ENCODE measurements at regions not wholly inside any gene's neighbourhood (a gene's known extent, or its start where the extent isn't known, plus 50 kb on each side); places are given as distances from the start of the nearest gene placed in this dataset.

GRCh38 chr20:20992686-20993360, 113.3 kb downstream of the LINC00237 start:
- no peak for DNase-seq (ENCODE audit: low read depth)

GRCh38 chr20:20992277-20992676, 113.9 kb downstream of the LINC00237 start:
- no peak for DNase-seq (ENCODE audit: low read depth)

- no peak for DNase-seq (ENCODE audit: low read depth)
These were observed 117.1 kb downstream of the LINC00237 start for GRCh38 chr20:20989081-20989480.

- DNase-seq (ENCODE audit: low read depth), result no peak
These were observed 126.2 kb downstream of the LINC00237 start for GRCh38 chr20:20979934-20980333.

GRCh38 chr20:20977786-20978185, 128.4 kb downstream of the LINC00237 start:
- DNase-seq (ENCODE audit: low read depth), result no peak

GRCh38 chr20:20972490-20972889, 133.7 kb downstream of the LINC00237 start:
- DNase-seq (ENCODE audit: low read depth), result no peak

- no peak for DNase-seq (ENCODE audit: low read depth)
These were observed 134.3 kb downstream of the LINC00237 start for GRCh38 chr20:20971810-20972209.

GRCh38 chr20:20970841-20971240, 135.3 kb downstream of the LINC00237 start:
- no peak for DNase-seq (ENCODE audit: low read depth)

- DNase-seq (ENCODE audit: low read depth), result no peak
These were observed 136.4 kb downstream of the LINC00237 start for GRCh38 chr20:20969701-20970280.

GRCh38 chr20:20967564-20968184, 138.5 kb downstream of the LINC00237 start:
- DNase-seq (ENCODE audit: low read depth), result no peak

GRCh38 chr20:20966171-20966570, 140.0 kb downstream of the LINC00237 start:
- DNase-seq (ENCODE audit: low read depth), result no peak

GRCh38 chr20:20959031-20959755, 147.0 kb downstream of the LINC00237 start:
- DNase-seq (ENCODE audit: low read depth), result no peak

GRCh38 chr20:20956513-20956931, 149.6 kb downstream of the LINC00237 start:
- no peak for DNase-seq (ENCODE audit: low read depth)

GRCh38 chr20:20955892-20956291, 150.3 kb downstream of the LINC00237 start:
- no peak for DNase-seq (ENCODE audit: low read depth)

GRCh38 chr20:20953738-20954618, 152.2 kb downstream of the LINC00237 start:
- no peak for DNase-seq (ENCODE audit: low read depth)

- DNase-seq (ENCODE audit: low read depth), result no peak
These were observed 155.5 kb downstream of the LINC00237 start for GRCh38 chr20:20950620-20951019.

GRCh38 chr20:20946122-20946759, 159.9 kb downstream of the LINC00237 start:
- no peak for DNase-seq (ENCODE audit: low read depth)

- no peak for DNase-seq (ENCODE audit: low read depth)
These were observed 164.7 kb downstream of the LINC00237 start for GRCh38 chr20:20941468-20941889.

GRCh38 chr20:20939006-20939405, 167.2 kb downstream of the LINC00237 start:
- no peak for DNase-seq (ENCODE audit: low read depth)

GRCh38 chr20:20938599-20938998, 167.6 kb downstream of the LINC00237 start:
- no peak for DNase-seq (ENCODE audit: low read depth)

- DNase-seq (ENCODE audit: low read depth), result no peak
These were observed 168.0 kb downstream of the LINC00237 start for GRCh38 chr20:20938131-20938530.

Data from ELR (cell line).